ENCODE measurements at regions not wholly inside any gene's neighbourhood (a gene's known extent, or its start where the extent isn't known, plus 50 kb on each side); places are given as distances from the start of the nearest gene placed in this dataset.

DNA sequence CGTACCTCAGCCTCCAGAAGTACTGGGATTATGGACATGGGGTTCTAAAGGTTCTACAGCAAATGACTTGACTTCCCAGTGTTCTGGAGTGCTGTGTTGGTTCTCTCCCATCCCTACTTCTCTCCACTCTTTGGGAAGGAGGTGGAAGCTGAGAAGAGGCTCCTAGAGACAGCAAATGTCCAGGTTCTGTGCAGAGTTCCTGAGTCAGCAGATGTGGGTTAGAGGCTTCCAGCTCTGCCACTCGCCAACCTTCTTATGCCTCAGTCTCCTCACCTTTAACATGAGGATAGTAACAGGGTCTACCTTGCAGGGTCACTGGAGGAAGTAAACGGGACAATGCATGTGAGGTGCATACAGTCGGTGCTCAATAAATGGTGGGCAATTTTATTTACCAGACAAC, 80.5 kb upstream of the VSTM2B start:
- 83 to 88% methylated on average over 4 of the region's 4 CpGs for WGBS, 2 donors
- H3K27ac ChIP-seq = no peak overlapping the region
- no peaks in the 10 kb centered on the region for H3K27me3 ChIP-seq
- H3K4me3 ChIP-seq = no peak overlapping the region
- TF ChIP-seq, protein P1, sequence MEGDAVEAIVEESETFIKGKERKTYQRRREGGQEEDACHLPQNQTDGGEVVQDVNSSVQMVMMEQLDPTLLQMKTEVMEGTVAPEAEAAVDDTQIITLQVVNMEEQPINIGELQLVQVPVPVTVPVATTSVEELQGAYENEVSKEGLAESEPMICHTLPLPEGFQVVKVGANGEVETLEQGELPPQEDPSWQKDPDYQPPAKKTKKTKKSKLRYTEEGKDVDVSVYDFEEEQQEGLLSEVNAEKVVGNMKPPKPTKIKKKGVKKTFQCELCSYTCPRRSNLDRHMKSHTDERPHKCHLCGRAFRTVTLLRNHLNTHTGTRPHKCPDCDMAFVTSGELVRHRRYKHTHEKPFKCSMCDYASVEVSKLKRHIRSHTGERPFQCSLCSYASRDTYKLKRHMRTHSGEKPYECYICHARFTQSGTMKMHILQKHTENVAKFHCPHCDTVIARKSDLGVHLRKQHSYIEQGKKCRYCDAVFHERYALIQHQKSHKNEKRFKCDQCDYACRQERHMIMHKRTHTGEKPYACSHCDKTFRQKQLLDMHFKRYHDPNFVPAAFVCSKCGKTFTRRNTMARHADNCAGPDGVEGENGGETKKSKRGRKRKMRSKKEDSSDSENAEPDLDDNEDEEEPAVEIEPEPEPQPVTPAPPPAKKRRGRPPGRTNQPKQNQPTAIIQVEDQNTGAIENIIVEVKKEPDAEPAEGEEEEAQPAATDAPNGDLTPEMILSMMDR (IDR thresholded peaks at IDR 0.05) = no peak
- no peak for TF ChIP-seq POLR2A (IDR thresholded peaks at IDR 0.05)
- intact Hi-C loops (cut with DNase I; ENCODE audit: low total_unique reads) = no loop called here
- no peak for DNase-seq
- H3K9me3 ChIP-seq = no peaks in the 10 kb centered on the region
- no peaks in the 10 kb centered on the region for H3K36me3 ChIP-seq (ENCODE audit: low read depth, missing control alignments)
- no peaks in the 10 kb centered on the region for H3K4me1 ChIP-seq

GRCh38 chr19:29446361-29446760, 79.4 kb upstream of the VSTM2B start:
- TF ChIP-seq, protein P1 (IDR thresholded peaks at IDR 0.05) = no peak
- no peak for TF ChIP-seq POLR2A (IDR thresholded peaks at IDR 0.05)

DNA sequence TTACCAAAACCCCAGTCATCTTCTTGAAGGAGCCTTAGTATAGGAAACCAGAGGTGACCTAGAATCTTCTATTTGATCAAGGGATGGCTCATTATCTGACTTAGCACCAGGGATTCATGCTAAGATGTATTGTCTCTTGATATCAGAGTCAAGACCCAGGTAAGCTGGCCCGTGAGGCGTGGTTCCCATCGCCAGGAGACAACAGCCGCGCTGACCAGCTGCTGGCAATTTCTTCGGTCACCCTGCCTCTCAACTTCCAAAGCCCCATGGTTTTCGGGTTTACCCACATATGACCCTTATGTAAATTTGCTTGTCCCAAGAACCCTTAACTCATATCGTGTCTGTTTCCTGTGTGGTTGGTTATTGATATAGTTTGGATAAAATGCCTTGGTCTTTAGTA, 77.7 kb upstream of the VSTM2B start:
- intact Hi-C loops (cut with DNase I; ENCODE audit: low total_unique reads) = no loop called here
- no peak overlapping the region for H3K27ac ChIP-seq
- H3K36me3 ChIP-seq (ENCODE audit: low read depth, missing control alignments) = no peaks in the 10 kb centered on the region
- TF ChIP-seq, protein P1 (IDR thresholded peaks at IDR 0.05) = no peak
- no peak for TF ChIP-seq POLR2A (IDR thresholded peaks at IDR 0.05)
- WGBS, 2 donors = 90 to 95% methylated on average over 8 of the region's 8 CpGs
- no peaks in the 10 kb centered on the region for H3K9me3 ChIP-seq
- no peaks in the 10 kb centered on the region for H3K27me3 ChIP-seq
- no peaks in the 10 kb centered on the region for H3K4me1 ChIP-seq
- H3K4me3 ChIP-seq = no peak overlapping the region
- no peak for DNase-seq

More at GRCh38 chr19:29446361-29446760, 79.4 kb upstream of the VSTM2B start:
- DNase-seq = no peak
- intact Hi-C loops (cut with DNase I; ENCODE audit: low total_unique reads) = no loop called here
- Histone ChIP-seq H3K4me1 (no peaks in the 10 kb centered on the region), H3K27me3 (no peaks in the 10 kb centered on the region), H3K4me3 (no peak overlapping the region), H3K9me3 (no peaks in the 10 kb centered on the region), H3K36me3 (ENCODE audit: low read depth, missing control alignments) (no peaks in the 10 kb centered on the region), H3K27ac (no peak overlapping the region)
- 60 to 67% methylated on average over 4 of the region's 4 CpGs for WGBS, 2 donors

DNA sequence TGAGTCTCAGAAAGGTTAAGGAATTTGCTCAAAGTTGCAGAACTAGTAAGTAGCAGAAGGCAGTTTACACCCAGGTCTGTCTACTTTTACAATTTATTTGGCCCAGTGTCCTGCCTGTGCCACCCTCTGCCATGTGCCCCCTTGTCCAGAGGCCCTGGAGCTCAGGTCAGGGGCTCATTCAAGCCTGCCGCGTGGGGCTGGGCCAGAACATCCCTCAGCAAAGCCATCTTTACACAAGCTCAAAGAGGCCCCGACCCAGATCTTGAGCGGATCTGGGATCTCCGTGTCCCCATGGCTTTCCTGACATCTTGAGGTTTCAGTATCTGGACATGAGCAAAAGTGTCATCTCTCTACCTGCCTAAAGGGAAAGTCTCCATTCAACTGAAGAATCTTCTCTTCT, 76.4 kb upstream of the VSTM2B start:
- no peak for TF ChIP-seq POLR2A (IDR thresholded peaks at IDR 0.05)
- TF ChIP-seq, protein P1 (IDR thresholded peaks at IDR 0.05) = no peak
- Histone ChIP-seq H3K9me3 (no peaks in the 10 kb centered on the region), H3K4me3 (no peak overlapping the region), H3K4me1 (no peaks in the 10 kb centered on the region), H3K27me3 (no peaks in the 10 kb centered on the region), H3K36me3 (ENCODE audit: low read depth, missing control alignments) (no peaks in the 10 kb centered on the region), H3K27ac (no peak overlapping the region)
- no peak for DNase-seq
- intact Hi-C loops (cut with DNase I; ENCODE audit: low total_unique reads) = no loop called here
- 86 to 88% methylated on average over 5 of the region's 5 CpGs for WGBS, 2 donors

DNA sequence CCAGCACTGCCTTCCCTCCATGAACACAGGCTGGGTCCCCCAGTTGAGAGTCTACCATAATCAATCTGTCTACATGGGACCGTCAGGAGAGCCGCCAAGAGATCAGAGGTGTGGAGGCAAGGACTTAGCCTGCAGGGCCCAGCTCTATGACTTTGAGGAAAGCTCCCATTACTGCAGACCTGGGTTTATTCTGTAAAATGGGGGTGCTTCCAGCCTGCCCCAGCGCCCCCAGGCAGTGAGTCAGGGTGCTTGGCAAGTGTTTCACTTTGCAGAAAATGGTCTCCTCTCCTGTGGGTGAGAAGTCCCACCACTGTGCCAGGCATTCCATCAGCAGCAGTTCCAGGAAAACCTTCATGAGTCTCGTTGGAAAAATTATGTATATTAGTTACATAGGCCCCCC, 75.5 kb upstream of the VSTM2B start:
- TF ChIP-seq, protein P1 (IDR thresholded peaks at IDR 0.05) = no peak
- TF ChIP-seq POLR2A (IDR thresholded peaks at IDR 0.05) = no peak
- Histone ChIP-seq H3K27ac (no peak overlapping the region), H3K4me3 (no peak overlapping the region), H3K9me3 (no peaks in the 10 kb centered on the region), H3K4me1 (no peaks in the 10 kb centered on the region), H3K36me3 (ENCODE audit: low read depth, missing control alignments) (no peaks in the 10 kb centered on the region), H3K27me3 (no peaks in the 10 kb centered on the region)
- intact Hi-C loops (cut with DNase I; ENCODE audit: low total_unique reads) = no loop called here
- 70 to 85% methylated on average over 3 to 4 of the region's 4 CpGs for WGBS, 2 donors
- DNase-seq = no peak
